ENCODE measurements at regions not wholly inside any gene's neighbourhood (a gene's known extent, or its start where the extent isn't known, plus 50 kb on each side); places are given as distances from the start of the nearest gene placed in this dataset.

DNA sequence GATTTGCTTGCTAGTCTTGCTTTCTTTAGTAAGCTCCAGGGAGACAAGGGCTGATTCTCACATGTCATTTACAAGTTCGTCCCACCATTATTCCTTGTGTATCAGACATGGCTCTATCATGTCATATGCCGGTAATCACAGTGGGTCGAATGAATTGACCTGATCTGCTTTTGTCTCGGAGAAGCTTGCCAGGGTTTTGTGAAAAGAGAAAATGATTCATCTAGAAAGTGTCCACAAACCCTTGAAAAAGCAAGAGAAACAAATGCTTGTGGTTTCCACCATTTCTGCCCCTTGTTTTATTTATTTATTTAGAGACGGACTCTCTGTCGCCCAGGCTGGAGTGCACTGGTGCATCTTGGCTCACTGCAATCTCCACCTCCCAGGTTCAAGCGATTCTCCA, 278.5 kb downstream of the TCF7L2 start:
- TF ChIP-seq, protein P1, sequence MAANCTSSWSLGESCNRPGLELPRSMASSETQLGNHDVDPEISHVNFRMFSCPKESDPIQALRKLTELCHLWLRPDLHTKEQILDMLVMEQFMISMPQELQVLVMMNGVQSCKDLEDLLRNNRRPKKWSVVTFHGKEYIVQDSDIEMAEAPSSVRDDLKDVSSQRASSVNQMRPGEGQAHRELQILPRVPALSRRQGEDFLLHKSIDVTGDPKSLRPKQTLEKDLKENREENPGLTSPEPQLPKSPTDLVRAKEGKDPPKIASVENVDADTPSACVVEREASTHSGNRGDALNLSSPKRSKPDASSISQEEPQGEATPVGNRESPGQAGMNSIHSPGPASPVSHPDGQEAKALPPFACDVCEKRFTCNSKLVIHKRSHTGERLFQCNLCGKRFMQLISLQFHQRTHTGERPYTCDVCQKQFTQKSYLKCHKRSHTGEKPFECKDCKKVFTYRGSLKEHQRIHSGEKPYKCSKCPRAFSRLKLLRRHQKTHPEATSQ (tag by site-specific recombination; IDR thresholded peaks at IDR 0.05): no peak
- no peak for TF ChIP-seq CTCF (tag by site-specific recombination; IDR thresholded peaks at IDR 0.05)
- no peak for TF ChIP-seq ZNF23 (tag by site-specific recombination; IDR thresholded peaks at IDR 0.05; ENCODE audit: borderline replicate concordance)
- no peak for TF ChIP-seq ZNF404 (tag by site-specific recombination; IDR thresholded peaks at IDR 0.05)
- TF ChIP-seq GLI2 (tag by site-specific recombination; IDR thresholded peaks at IDR 0.05; ENCODE audit: borderline replicate concordance, low read depth): no peak
- TF ChIP-seq KLF10 (tag by site-specific recombination; IDR thresholded peaks at IDR 0.05): no peak
- TF ChIP-seq, protein P2, sequence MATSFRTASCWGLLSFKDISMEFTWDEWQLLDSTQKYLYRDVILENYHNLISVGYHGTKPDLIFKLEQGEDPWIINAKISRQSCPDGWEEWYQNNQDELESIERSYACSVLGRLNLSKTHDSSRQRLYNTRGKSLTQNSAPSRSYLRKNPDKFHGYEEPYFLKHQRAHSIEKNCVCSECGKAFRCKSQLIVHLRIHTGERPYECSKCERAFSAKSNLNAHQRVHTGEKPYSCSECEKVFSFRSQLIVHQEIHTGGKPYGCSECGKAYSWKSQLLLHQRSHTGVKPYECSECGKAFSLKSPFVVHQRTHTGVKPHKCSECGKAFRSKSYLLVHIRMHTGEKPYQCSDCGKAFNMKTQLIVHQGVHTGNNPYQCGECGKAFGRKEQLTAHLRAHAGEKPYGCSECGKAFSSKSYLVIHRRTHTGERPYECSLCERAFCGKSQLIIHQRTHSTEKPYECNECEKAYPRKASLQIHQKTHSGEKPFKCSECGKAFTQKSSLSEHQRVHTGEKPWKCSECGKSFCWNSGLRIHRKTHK (tag by site-specific recombination; IDR thresholded peaks at IDR 0.05): no peak
- TF ChIP-seq ZNF707 (tag by site-specific recombination; IDR thresholded peaks at IDR 0.05): no peak

Measured in HEK293 (cell line).